Caco-2 (cell line): ENCODE measurements at regions not wholly inside any gene's neighbourhood (a gene's known extent, or its start where the extent isn't known, plus 50 kb on each side); places are given as distances from the start of the nearest gene placed in this dataset.
A peak's percentile ranks its signal among the peaks of the same experiment; 100 is the strongest.

ENCODE experiments used
- BruUV-seq: library from RNA; stranded (reverse); fragments of 400-500 nt; replicated peaks from 2 replicates; lab custom pipeline; 2021; lab: Mats Ljungman, UMichigan
- CTCF ChIA-PET: fragments of 300-600 bp; sonication (Branson Sonifier 250); formaldehyde crosslinking; loops from one replicate; lab custom pipeline; 2022; ENCODE audit warnings: antibody characterized with exemption; lab: Charles Lee
- POLR2A ChIA-PET: fragments of 300-600 bp; sonication (Branson Sonifier 250); formaldehyde crosslinking; loops from one replicate; lab custom pipeline; 2022; ENCODE audit warnings: antibody characterized with exemption; lab: Charles Lee
- DNase-seq, 2 experiments: peaks; one replicate each; pipeline versions ENCODE4 v3.0.0 to v3.0.0-alpha.2; 2020 to 2022
- H3K27me3 ChIP-seq: replicated peaks from 2 replicates; pipeline ENCODE4 v1.6.0; 2011; ENCODE audit warnings: low read length; ENCODE audit not compliant: control insufficient read depth, insufficient read depth
- H3K36me3 ChIP-seq: 2 replicates; pipeline ENCODE4 v1.5.1; 2011; ENCODE audit warnings: low read length; ENCODE audit not compliant: control insufficient read depth, insufficient read depth
- H3K4me1 ChIP-seq: fragments of 250-450 bp; sonication (Bioruptor Pico); 2 replicates; pipeline ENCODE4 v1.5.1; 2020; ENCODE audit warnings: mild to moderate bottlenecking
- H3K4me3 ChIP-seq: 2 replicates; pipeline ENCODE4 v1.5.1; 2011; ENCODE audit warnings: low read depth, mild to moderate bottlenecking, control low read depth, low read length
- H3K9me3 ChIP-seq: fragments of 250-450 bp; sonication (Bioruptor Pico); 2 replicates; pipeline ENCODE4 v1.5.1; 2020; ENCODE audit warnings: mild to moderate bottlenecking, moderate library complexity
- H3K27ac Mint-ChIP-seq: one replicate; pipeline ENCODE4 v1.8.0; 2022; ENCODE audit warnings: mixed read lengths; ENCODE audit not compliant: unreplicated experiment
- H3K27me3 Mint-ChIP-seq: one replicate; pipeline ENCODE4 v1.8.0; 2022; ENCODE audit warnings: mixed read lengths; ENCODE audit not compliant: insufficient read depth, unreplicated experiment
- H3K36me3 Mint-ChIP-seq: one replicate; pipeline ENCODE4 v1.8.0; 2022; ENCODE audit warnings: mild to moderate bottlenecking, mixed read lengths; ENCODE audit not compliant: insufficient read depth, unreplicated experiment
- H3K4me1 Mint-ChIP-seq: one replicate; pipeline ENCODE4 v1.8.0; 2022; ENCODE audit warnings: low read depth, mixed read lengths; ENCODE audit not compliant: unreplicated experiment
- H3K4me3 Mint-ChIP-seq: one replicate; pipeline ENCODE4 v1.8.0; 2022; ENCODE audit warnings: mild to moderate bottlenecking, moderate library complexity, mixed read lengths; ENCODE audit not compliant: unreplicated experiment
- H3K9me3 Mint-ChIP-seq: one replicate; pipeline ENCODE4 v1.8.0; 2022; ENCODE audit warnings: mixed read lengths; ENCODE audit not compliant: unreplicated experiment
- CTCF ChIP-seq, 2 experiments: fragments of 200-600 bp in 1 of 2; IDR thresholded peaks; 1 replicate in 1 of 2; 2 replicates in 1 of 2; pipeline versions ENCODE4 v1.5.1 to v1.8.0; 2011 to 2022; ENCODE audit warnings: antibody characterized with exemption in 1 of 2, control low read depth in 1 of 2, inconsistent platforms in 1 of 2, low read depth in 1 of 2, low read length in 1 of 2, mild to moderate bottlenecking in 1 of 2, moderate library complexity in 1 of 2; ENCODE audit not compliant: insufficient read depth in 1 of 2, severe bottlenecking in 1 of 2, unreplicated experiment in 1 of 2
- intact Hi-C: fragments of 100-400 bp; cut with micrococcal nuclease; formaldehyde crosslinking; loops from one replicate; pipeline ENCODE4 v1.10.0; 2022; ENCODE audit not compliant: unreplicated experiment

GRCh38 chr3:41131224-41131623, 68.1 kb upstream of the CTNNB1 start:
- POLR2A ChIA-PET, result no interaction called here
- no peaks in the 10 kb centered on the region for H3K4me1 Mint-ChIP-seq
- BruUV-seq, result no TSS peak
- H3K9me3 Mint-ChIP-seq, result peaks cover 24% of the 10 kb centered on the region
- no peak overlapping the region for H3K27ac Mint-ChIP-seq
- Histone ChIP-seq H3K36me3 (no peaks in the 10 kb centered on the region), H3K4me3 (no peak overlapping the region), H3K9me3 (peaks cover 22% of the 10 kb centered on the region; the same call in 1 of the 2 replicates), H3K27me3 (no peaks in the 10 kb centered on the region), H3K4me1 (peaks cover 4% of the 10 kb centered on the region; the same call in 1 of the 2 replicates)
- no peak overlapping the region for H3K4me3 Mint-ChIP-seq
- intact Hi-C loops, result no loop called here
- DNase-seq, result peak; percentile 14 to 49
- H3K36me3 Mint-ChIP-seq, result no peaks in the 10 kb centered on the region
- CTCF ChIA-PET, result no interaction called here
- TF ChIP-seq CTCF (IDR thresholded peaks at IDR 0.05; ENCODE audit: insufficient read depth in 1 of 2, low read depth in 1 of 2, low read length in 1 of 2, severe bottlenecking in 1 of 2, unreplicated experiment in 1 of 2), result no peak
- H3K27me3 Mint-ChIP-seq, result no peaks in the 10 kb centered on the region

GRCh38 chr3:41137686-41138111, 61.6 kb upstream of the CTNNB1 start:
- no peaks in the 10 kb centered on the region for H3K36me3 ChIP-seq
- no peak for DNase-seq
- CTCF ChIA-PET, result no interaction called here

GRCh38 chr3:41138146-41138545, 61.2 kb upstream of the CTNNB1 start:
- ChIA-PET CTCF (no interaction called here), POLR2A (no interaction called here)
- no peak for TF ChIP-seq CTCF (IDR thresholded peaks at IDR 0.05; ENCODE audit: insufficient read depth in 1 of 2, low read depth in 1 of 2, low read length in 1 of 2, severe bottlenecking in 1 of 2, unreplicated experiment in 1 of 2)
- H3K27me3 ChIP-seq, result no peaks in the 10 kb centered on the region
- no peaks in the 10 kb centered on the region; the same call in 1 of the 2 replicates for H3K9me3 ChIP-seq
- H3K36me3 Mint-ChIP-seq, result no peaks in the 10 kb centered on the region
- DNase-seq, result no peak
- H3K4me1 ChIP-seq, result no peaks in the 10 kb centered on the region
- intact Hi-C loops, result no loop called here
- no peaks in the 10 kb centered on the region for H3K36me3 ChIP-seq
- H3K27me3 Mint-ChIP-seq, result no peaks in the 10 kb centered on the region
- no peak overlapping the region for H3K4me3 ChIP-seq
- no peak overlapping the region for H3K4me3 Mint-ChIP-seq
- no TSS peak for BruUV-seq
- peaks cover 15% of the 10 kb centered on the region for H3K4me1 Mint-ChIP-seq
- H3K27ac Mint-ChIP-seq, result peak overlapping the region; percentile 21
- peaks cover 13% of the 10 kb centered on the region for H3K9me3 Mint-ChIP-seq

More at GRCh38 chr3:41137686-41138111, 61.6 kb upstream of the CTNNB1 start:
- Mint-ChIP-seq H3K36me3 (no peaks in the 10 kb centered on the region), H3K4me3 (no peak overlapping the region), H3K27me3 (no peaks in the 10 kb centered on the region), H3K9me3 (peaks cover 13% of the 10 kb centered on the region), H3K27ac (peak overlapping the region; percentile 21), H3K4me1 (peaks cover 15% of the 10 kb centered on the region)
- intact Hi-C loops, result no loop called here
- POLR2A ChIA-PET, result no interaction called here
- no peak for TF ChIP-seq CTCF (IDR thresholded peaks at IDR 0.05; ENCODE audit: insufficient read depth in 1 of 2, low read depth in 1 of 2, low read length in 1 of 2, severe bottlenecking in 1 of 2, unreplicated experiment in 1 of 2)
- Histone ChIP-seq H3K4me1 (no peaks in the 10 kb centered on the region), H3K4me3 (no peak overlapping the region), H3K9me3 (no peaks in the 10 kb centered on the region; the same call in 1 of the 2 replicates), H3K27me3 (no peaks in the 10 kb centered on the region)
- no TSS peak for BruUV-seq
